ENCODE measurements at regions not wholly inside any gene's neighbourhood (a gene's known extent, or its start where the extent isn't known, plus 50 kb on each side); places are given as distances from the start of the nearest gene placed in this dataset.

GRCh38 chr4:188958346-188958745 lies 819.1 kb downstream of the TRIML1 start:
- H3K27me3 ChIP-seq: peaks cover 0 to 6% (median 0%) of the 10 kb centered on the region in 4 donors
- no peak for FAIRE-seq
- intact Hi-C loops (cut with DNase I): no loop called here

DNA sequence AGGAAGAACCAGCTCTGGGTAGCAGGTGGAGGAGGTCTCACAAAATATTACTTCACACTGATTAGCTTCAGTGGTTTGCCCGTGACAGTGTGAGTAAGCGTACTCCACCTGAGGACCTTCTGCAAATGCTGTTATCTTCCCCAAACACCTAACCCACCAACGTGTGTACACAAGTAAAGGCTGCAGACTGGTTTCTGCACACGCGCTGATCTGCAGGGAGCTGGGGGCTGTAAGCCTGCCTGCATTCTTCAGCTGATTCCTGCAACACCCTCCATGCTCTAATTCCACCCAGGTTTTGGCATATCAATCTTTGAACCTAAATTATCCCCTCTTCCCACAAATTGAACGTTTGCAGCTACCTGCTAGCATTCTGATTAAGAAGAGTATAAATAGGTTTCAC lies 820.2 kb downstream of the TRIML1 start:
- Histone ChIP-seq H3K36me3 (no peaks in the 10 kb centered on the region), H3K27me3 (peaks cover 0 to 6% (median 2%) of the 10 kb centered on the region in 4 donors), H3K4me1 (no peaks in the 10 kb centered on the region), H3K9me3 (no peaks in the 10 kb centered on the region), H3K4me3 (no peak overlapping the region), H3K27ac (no peak overlapping the region)
- intact Hi-C loops (cut with DNase I): no loop called here
- TF ChIP-seq, protein P1, sequence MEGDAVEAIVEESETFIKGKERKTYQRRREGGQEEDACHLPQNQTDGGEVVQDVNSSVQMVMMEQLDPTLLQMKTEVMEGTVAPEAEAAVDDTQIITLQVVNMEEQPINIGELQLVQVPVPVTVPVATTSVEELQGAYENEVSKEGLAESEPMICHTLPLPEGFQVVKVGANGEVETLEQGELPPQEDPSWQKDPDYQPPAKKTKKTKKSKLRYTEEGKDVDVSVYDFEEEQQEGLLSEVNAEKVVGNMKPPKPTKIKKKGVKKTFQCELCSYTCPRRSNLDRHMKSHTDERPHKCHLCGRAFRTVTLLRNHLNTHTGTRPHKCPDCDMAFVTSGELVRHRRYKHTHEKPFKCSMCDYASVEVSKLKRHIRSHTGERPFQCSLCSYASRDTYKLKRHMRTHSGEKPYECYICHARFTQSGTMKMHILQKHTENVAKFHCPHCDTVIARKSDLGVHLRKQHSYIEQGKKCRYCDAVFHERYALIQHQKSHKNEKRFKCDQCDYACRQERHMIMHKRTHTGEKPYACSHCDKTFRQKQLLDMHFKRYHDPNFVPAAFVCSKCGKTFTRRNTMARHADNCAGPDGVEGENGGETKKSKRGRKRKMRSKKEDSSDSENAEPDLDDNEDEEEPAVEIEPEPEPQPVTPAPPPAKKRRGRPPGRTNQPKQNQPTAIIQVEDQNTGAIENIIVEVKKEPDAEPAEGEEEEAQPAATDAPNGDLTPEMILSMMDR (IDR thresholded peaks at IDR 0.05): no peak
- no peak for FAIRE-seq
- no peak for DNase-seq
- WGBS, 2 donors: 31 to 32% methylated on average over 6 of the region's 6 CpGs
- ATAC-seq: no peak

More at GRCh38 chr4:188958346-188958745, 819.1 kb downstream of the TRIML1 start:
- DNase-seq (no peak), ATAC-seq (no peak)
- H3K4me1 ChIP-seq: no peaks in the 10 kb centered on the region
- TF ChIP-seq, protein P1 (IDR thresholded peaks at IDR 0.05): no peak
- H3K9me3 ChIP-seq: no peaks in the 10 kb centered on the region
- no peak overlapping the region for H3K27ac ChIP-seq
- no peaks in the 10 kb centered on the region for H3K36me3 ChIP-seq
- H3K4me3 ChIP-seq: no peak overlapping the region

GRCh38 chr4:188960411-188961093 lies 821.3 kb downstream of the TRIML1 start:
- Histone ChIP-seq H3K27me3 (peaks cover 0 to 6% (median 2%) of the 10 kb centered on the region in 4 donors), H3K36me3 (no peaks in the 10 kb centered on the region), H3K4me1 (no peaks in the 10 kb centered on the region), H3K27ac (no peak overlapping the region), H3K9me3 (no peaks in the 10 kb centered on the region), H3K4me3 (no peak overlapping the region)
- TF ChIP-seq, protein P1 (IDR thresholded peaks at IDR 0.05): no peak
- WGBS, 2 donors: 49 to 66% methylated on average over 4 of the region's 4 CpGs
- ATAC-seq (no peak), DNase-seq (no peak), FAIRE-seq (no peak)
- intact Hi-C loops (cut with DNase I): no loop called here

DNA sequence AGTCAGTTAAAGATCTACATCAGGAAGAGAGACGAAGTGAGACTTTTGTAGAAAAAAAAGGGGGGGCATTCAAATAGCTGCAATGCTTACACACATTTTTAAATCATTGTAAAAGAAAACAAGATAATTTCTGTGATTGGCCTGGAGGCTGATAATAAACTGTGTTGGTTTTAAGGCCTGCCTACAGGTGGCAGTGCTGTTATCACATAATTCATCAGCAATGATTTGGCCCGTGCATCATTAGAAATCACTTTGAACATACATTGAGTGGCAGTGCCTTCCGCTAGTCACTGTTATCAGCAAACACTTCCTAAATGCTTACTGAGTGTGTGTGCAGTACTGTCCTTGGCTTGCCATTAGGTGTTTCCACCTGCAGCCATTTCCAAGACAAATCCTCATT lies 831.9 kb downstream of the TRIML1 start:
- ATAC-seq: peak in 3 of 4 donors; percentile 23 to 63 (median 40)
- Histone ChIP-seq H3K36me3 (no peaks in the 10 kb centered on the region), H3K4me3 (no peak overlapping the region), H3K27me3 (no peaks in the 10 kb centered on the region), H3K4me1 (no peaks in the 10 kb centered on the region), H3K27ac (no peak overlapping the region), H3K9me3 (no peaks in the 10 kb centered on the region)
- WGBS, 2 donors: 13 to 18% methylated on average over 3 of the region's 3 CpGs
- no peak for DNase-seq
- TF ChIP-seq, protein P1 (IDR thresholded peaks at IDR 0.05): no peak
- intact Hi-C loops (cut with DNase I): no loop called here
- no peak for FAIRE-seq

GRCh38 chr4:188975271-188975670 lies 836.0 kb downstream of the TRIML1 start:
- FAIRE-seq (no peak), ATAC-seq (no peak), DNase-seq (no peak)
- TF ChIP-seq, protein P1 (IDR thresholded peaks at IDR 0.05): no peak
- H3K27me3 ChIP-seq: no peaks in the 10 kb centered on the region
- intact Hi-C loops (cut with DNase I): no loop called here
- no peak overlapping the region for H3K4me3 ChIP-seq
- 87 to 90% methylated on average over 10 of the region's 10 CpGs for WGBS, 2 donors
- no peaks in the 10 kb centered on the region for H3K36me3 ChIP-seq
- H3K4me1 ChIP-seq: no peaks in the 10 kb centered on the region
- no peak overlapping the region for H3K27ac ChIP-seq
- H3K9me3 ChIP-seq: no peaks in the 10 kb centered on the region

All from pancreas (tissue), 10 donors.